AG09309 (cell line): ENCODE measurements at regions not wholly inside any gene's neighbourhood (a gene's known extent, or its start where the extent isn't known, plus 50 kb on each side); places are given as distances from the start of the nearest gene placed in this dataset.

Experiments used
- DNase-seq: peaks from one replicate; pipeline ENCODE4 v3.0.0-alpha.2; 2010; ENCODE audit warnings: low read depth
- H3K4me3 ChIP-seq: 2 replicates; pipeline ENCODE4 v1.5.1; 2011; ENCODE audit warnings: mild to moderate bottlenecking, low read depth, low read length, moderate library complexity; ENCODE audit not compliant: control insufficient read depth
- CTCF ChIP-seq: IDR thresholded peaks from 2 replicates; pipeline ENCODE4 v1.5.1; 2011; ENCODE audit warnings: mild to moderate bottlenecking, low read depth, low read length, inconsistent platforms; ENCODE audit not compliant: insufficient read depth, control insufficient read depth; ENCODE audit errors: missing control alignments

- no peak for DNase-seq
- no peak overlapping the region for H3K4me3 ChIP-seq
- TF ChIP-seq CTCF, result no peak
These were observed 124.0 kb downstream of the HMX1 start for GRCh38 chr4:8747467-8748235.

GRCh38 chr4:8746523-8747466 lies 124.8 kb downstream of the HMX1 start:
- no peak for DNase-seq
- TF ChIP-seq CTCF, result no peak
- no peak overlapping the region for H3K4me3 ChIP-seq

GRCh38 chr4:8745826-8746225 lies 125.8 kb downstream of the HMX1 start:
- no peak overlapping the region for H3K4me3 ChIP-seq
- TF ChIP-seq CTCF, result no peak
- no peak for DNase-seq

GRCh38 chr4:8745005-8745790 lies 126.4 kb downstream of the HMX1 start:
- no peak for TF ChIP-seq CTCF
- H3K4me3 ChIP-seq, result no peak overlapping the region
- no peak for DNase-seq

- no peak for DNase-seq
These were observed 127.4 kb downstream of the HMX1 start for GRCh38 chr4:8744083-8744805.

More at GRCh38 chr4:8744083-8744805, 127.4 kb downstream of the HMX1 start:
- TF ChIP-seq CTCF, result no peak
- H3K4me3 ChIP-seq, result no peak overlapping the region
